ENCODE measurements at regions not wholly inside any gene's neighbourhood (a gene's known extent, or its start where the extent isn't known, plus 50 kb on each side); places are given as distances from the start of the nearest gene placed in this dataset.

DNA sequence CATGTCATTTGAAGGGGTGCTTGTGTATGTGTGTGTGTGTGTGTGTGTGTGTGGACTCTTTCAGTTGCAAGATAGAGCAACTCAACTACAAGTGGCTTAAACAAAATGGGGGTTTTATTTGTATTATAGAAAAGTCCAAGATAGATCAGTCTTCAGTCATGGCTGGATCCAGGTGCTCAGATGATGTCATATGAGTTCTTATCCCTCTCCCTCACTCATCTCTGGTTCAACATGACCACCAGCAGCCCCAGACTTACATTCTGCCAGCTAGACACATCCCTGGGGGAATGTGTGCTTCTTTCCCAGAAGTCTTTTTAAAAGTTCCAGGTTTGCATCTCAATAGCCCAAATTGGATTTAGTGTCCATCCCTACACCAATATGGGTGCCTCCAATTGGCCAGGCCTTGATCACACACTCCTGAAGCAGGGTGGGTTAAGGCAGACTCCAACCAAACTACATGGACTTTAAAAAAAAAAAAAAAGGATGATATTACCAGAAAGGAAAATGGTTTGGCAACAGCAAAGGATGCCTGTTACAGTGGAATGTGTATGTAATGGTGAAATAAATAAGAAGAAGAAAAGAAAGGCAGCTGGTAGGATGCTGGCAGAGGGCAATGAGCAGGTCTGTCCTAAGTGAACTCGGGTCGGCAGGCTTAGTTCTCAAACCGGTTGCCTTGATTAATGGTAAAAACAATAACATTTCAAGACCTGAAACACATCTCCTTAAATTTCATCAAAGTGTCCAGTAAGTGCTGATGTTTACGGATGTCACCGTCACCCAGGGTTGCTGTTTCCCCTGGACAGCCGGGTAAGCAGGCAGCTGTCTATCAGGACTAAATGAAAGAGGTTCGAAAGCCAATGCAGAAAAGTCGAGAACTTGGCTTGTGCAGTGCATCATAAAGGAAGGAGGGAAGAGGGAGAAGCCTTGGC lies 107.7 kb downstream of the SMIM20 start:
- no peak for DNase-seq

DNA sequence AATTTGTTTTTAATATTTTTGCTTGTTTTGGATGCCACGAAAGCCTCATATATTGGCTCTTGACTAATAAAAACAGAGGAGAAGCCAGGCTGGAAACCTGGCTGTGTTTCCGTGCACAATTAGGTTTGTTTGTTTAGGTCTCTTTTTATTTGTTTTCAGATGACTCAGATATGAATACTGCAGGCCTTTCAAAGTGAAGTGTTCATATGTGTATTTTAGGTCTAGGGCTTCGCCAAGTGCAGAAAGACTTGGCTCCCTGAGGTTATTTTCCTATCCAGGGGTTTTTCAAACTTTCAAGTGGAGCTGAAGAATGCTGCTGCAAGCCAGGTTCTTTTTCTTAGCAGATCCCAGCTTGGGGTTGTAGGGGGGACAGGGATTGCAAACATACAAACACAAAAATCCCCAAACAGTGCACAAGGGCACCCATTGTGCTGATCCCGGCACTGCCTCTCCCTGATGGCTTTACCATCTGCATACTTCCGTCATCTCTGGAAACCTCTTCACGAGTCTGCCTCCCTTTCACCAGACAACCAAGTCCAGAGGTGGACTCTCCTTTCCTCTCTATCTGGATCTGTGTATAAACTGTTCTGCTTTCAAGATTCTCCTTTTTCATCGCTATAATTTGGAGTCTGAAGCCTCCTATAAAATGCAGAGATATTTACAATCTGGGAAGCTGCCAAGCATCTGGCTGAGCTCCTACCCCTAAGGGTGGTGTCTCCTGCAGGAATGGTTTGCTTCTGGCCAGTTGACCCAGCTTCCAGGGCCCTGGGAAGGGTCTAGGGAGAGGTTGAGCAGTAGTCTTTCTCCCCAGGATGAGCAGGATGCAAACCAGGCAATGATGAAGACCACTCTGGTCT lies 108.6 kb downstream of the SMIM20 start:
- no peak for DNase-seq

GRCh38 chr4:26023203-26023972 lies 109.4 kb downstream of the SMIM20 start:
- DNase-seq, result no peak

- DNase-seq, result no peak
These were observed 110.1 kb downstream of the SMIM20 start for GRCh38 chr4:26024079-26024478.

DNA sequence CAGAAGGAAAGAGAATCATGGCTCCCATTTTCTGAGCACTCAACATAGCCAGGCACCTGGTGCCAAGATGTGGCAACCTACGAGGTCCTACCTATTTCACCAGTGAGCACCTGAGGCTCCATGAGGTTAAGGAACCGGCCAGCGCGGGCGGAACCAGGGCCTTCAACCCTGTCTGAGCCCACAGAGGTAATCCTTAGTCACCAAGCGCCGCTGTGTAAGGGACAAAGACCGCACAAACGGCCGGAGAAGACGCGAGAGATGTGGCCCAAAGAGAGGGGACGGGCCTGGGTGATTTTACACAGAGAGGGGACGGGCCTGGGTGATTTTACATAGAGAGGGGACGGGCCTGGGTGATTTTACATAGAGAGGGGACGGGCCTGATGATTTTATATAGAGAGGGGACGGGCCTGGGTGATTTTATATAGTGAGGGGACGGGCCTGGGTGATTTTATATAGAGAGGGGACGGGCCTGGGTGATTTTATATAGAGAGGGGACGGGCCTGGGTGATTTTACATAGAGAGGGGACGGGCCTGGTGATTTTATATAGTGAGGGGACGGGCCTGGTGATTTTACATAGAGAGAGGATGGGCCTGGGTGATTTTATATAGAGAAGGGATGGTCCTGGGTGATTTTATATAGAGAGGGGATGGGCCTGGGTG lies 114.2 kb downstream of the SMIM20 start:
- DNase-seq, result no peak

DNA sequence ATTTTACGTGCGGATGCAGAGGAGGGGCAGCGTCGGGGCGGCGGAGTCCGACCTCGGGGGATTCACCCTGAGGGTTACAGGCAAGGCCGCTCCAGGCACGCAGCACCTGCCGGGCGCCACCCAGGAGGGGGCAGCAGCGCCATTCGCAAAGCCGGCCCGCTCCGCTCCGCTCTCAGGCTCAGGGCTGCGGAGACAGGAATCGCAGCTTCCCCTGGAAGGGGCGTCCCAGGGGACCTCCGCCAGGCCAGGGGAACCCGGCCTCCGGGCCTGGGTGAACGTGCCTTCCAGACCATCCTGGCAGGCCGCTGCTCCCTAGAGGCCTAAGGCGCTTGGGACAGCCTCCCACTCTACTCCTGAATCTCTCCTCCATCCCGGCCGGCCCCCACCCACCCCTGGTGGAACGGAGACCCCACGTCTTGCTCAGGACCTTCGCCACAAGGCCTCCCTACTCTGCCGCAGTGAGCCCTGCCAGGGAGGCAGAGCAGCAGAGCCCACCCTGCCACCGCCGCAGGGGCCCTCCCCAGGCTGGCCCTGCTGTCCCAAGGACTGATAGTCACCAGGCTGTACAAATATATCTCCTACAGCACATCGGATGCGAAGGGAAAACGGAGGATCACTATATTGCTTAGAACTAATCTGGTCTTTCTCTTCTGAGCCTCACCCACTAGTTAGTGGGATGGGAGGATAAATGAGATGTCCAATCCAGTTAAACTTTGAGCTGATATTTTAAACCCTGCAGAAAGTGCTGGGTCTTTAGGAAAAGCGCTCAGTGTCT lies 115.0 kb downstream of the SMIM20 start:
- no peak for DNase-seq

- no peak for DNase-seq
These were observed 115.6 kb downstream of the SMIM20 start for GRCh38 chr4:26029568-26030131.

- no peak for DNase-seq
These were observed 116.2 kb downstream of the SMIM20 start for GRCh38 chr4:26030260-26030667.

GRCh38 chr4:26030780-26031179 lies 116.8 kb downstream of the SMIM20 start:
- no peak for DNase-seq

DNA sequence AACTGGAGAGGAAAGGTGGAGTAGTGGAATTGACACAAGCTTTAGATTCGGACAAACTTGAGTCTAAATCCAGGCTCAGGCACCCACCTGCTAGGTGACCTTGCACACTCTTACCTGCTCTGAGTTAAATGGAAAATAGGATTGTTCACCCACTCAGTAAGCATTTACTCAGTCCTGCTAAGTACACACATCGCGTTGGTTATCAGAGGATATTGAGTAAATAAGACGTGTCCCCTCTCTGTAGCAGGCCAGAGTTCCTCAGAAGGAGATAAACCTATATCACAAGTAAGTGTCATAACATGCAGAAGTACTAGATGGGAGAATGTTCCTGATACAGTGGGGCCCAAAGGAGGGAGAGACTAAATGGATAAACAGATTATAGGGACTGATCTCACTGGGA lies 117.7 kb downstream of the SMIM20 start:
- DNase-seq, result no peak

GRCh38 chr4:26032142-26032541 lies 118.1 kb downstream of the SMIM20 start:
- no peak for DNase-seq

DNA sequence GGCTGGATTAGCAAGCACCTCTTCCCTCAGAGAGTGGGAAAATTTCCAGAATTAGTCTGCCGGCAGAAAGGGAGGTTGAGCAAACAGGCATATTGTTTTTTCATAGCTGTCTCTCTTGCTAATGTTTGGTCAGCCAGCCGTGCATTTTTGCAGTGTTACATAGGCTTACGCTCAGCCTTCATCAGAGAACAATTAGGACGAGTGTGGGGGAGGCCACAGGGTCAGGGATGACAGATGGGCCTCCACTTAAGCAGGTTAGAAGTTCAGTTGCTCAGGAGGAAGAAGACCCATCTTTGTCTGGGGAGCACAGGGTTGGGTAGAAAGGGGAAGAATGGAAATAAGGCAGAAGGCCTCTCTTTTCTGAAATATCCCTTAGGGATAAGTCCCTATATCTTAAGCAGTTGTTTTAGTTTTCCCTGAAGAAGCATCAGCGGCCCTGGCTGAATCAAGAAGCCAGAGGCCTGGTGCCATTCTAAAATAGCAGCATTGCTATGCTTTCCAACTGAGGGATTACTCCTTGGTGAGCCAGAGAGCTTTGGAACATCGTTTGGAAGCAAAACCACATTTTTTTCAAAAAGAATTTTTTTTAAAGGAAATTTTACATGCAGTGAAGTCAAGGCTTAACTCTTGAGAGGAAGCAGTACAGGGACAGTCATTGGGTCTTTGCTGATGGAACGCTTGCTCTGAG lies 118.8 kb downstream of the SMIM20 start:
- DNase-seq, result no peak

GRCh38 chr4:26033389-26033788 lies 119.4 kb downstream of the SMIM20 start:
- DNase-seq, result no peak

DNA sequence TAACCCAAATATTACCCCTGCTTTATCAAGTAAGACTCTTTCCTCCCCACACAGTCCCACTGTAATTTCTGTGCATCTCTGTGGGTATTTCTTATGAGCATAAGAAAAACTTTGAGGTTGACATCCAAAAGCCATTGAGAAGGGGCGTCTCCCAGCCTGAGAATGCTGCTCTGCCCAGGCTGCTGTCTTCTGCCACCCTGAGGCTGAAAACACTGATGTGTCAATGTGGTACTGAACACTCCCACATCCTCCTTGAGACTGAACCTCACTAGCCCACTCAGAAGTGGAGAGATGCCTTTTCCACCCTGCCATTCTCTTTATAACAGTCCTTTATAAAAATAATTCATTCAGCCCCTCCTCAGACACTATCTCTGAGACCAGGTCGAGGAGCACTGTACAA lies 120.8 kb downstream of the SMIM20 start:
- no peak for DNase-seq

GRCh38 chr4:26035921-26036320 lies 121.9 kb downstream of the SMIM20 start:
- DNase-seq, result no peak

DNA sequence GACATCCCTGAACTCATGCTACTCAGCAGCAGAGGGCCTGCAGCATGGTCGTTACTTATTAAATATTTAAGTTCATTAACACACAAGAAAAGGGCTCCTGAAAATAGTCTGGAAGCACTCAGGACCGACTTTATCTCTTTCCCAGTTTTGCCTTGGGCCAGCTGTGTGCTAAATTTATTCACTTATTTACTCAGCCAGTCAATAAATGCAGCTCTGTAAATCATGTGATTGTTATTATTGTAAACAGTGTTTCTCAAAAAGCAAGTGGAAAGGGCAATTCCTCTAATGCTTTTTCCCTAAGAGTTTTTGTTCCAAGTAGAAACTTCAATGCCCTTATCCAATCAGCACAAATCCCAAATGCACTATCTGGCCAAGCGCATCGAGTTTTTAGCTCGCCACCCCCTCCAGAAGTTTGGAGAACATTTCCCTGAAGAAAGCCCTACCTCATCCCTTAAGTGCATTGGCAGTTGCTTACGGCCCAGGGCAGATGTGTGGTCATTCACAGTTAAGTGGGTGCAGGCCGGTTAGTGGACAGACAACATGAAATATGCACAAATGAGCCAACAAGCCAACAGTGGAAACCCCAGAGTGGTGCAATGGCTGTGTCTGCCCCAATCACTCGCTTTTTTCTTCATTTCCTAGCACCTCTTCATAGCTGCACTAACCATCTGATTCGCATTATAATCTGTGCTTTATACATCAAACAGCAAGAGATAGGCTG lies 125.8 kb downstream of the SMIM20 start:
- DNase-seq, result no peak

GRCh38 chr4:26044524-26044923 lies 130.5 kb downstream of the SMIM20 start:
- DNase-seq, result no peak

DNA sequence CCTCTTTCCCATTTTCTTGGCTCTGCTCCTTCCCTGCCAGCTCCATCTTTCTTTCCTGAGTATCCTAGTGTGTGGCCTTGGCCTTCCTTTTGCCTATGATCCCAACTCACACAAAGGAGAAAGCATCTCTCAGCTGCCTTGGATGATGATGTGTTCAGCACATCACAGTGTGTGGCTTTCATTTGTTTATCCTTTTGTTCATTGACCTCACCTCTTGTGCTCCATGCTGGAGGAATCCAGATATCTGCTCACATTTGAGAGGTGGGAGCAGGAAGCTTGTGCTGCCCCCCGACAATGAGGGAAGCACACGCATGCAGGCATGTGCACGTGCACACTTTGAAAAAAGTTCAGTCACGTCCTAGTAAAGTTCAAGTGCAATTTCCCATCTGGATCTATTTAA lies 131.0 kb downstream of the SMIM20 start:
- DNase-seq, result no peak

DNA sequence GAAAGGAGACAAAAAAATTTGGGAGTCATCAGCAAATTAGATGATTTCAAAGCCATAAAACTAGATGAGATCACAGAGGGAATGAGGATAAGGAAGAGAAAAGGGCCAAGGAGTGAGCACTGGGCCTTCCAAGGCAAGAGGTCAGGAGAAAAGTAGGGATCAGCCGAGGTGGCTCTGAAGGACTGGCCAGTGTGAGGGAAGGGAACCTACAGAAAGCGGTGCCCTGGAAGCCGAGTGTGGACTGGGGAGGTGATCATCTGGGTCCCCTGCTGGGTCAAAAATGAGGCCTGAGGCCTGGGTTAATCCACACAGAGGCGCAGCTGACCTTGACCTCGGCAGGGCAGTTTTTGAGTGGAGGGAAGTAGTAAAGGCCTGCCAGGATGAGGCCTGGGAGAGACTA lies 133.8 kb downstream of the SMIM20 start:
- DNase-seq, result no peak

GRCh38 chr4:26048378-26048882 lies 134.4 kb downstream of the SMIM20 start:
- DNase-seq, result no peak

All from GDM1 (cell line).